SU-DHL-6 (cell line): ENCODE measurements at regions not wholly inside any gene's neighbourhood (a gene's known extent, or its start where the extent isn't known, plus 50 kb on each side); places are given as distances from the start of the nearest gene placed in this dataset.

Experiments used
- H2AFZ ChIP-seq: fragments of 200-600 bp; sonication (generic); 2 replicates; pipeline ENCODE4 v1.6.1; 2014; ENCODE audit warnings: low read depth, mild to moderate bottlenecking, moderate library complexity, mixed read lengths, antibody characterized with exemption, low read length; ENCODE audit not compliant: severe bottlenecking
- H3F3A ChIP-seq: fragments of 200-600 bp; shearing (Covaris generic); 2 replicates; pipeline ENCODE4 v1.6.0; 2016; ENCODE audit warnings: antibody characterized with exemption, mild to moderate bottlenecking; ENCODE audit not compliant: insufficient read depth
- H3K27ac ChIP-seq: fragments of 200-600 bp; sonication (generic); 2 replicates; pipeline ENCODE4 v1.5.1; 2016; ENCODE audit warnings: low read depth, mild to moderate bottlenecking, low read length, moderate library complexity, mixed read lengths
- H3K27me3 ChIP-seq: fragments of 200-600 bp; sonication (generic), shearing (Covaris generic); 2 replicates; pipeline ENCODE4 v1.6.0; 2014; ENCODE audit warnings: mild to moderate bottlenecking, low read length
- H3K36me3 ChIP-seq: fragments of 200-600 bp; sonication (generic); 2 replicates; pipeline ENCODE4 v1.6.1; 2014; ENCODE audit warnings: mild to moderate bottlenecking, low read length, mixed read lengths
- H3K4me2 ChIP-seq: fragments of 300-600, 200-600 bp; shearing (Covaris generic), sonication (generic); 2 replicates; pipeline ENCODE4 v1.6.0; 2014; ENCODE audit warnings: low read length, low read depth, mild to moderate bottlenecking; ENCODE audit not compliant: poor library complexity, severe bottlenecking
- H3K4me3 ChIP-seq: fragments of 200-600 bp; sonication (generic); 2 replicates; pipeline ENCODE4 v1.5.1; 2014; ENCODE audit warnings: antibody characterized with exemption, low read length, mild to moderate bottlenecking, mixed read lengths; ENCODE audit not compliant: insufficient read depth, poor library complexity, severe bottlenecking
- H3K79me2 ChIP-seq: fragments of 200-600 bp; sonication (generic); 2 replicates; pipeline ENCODE4 v1.6.1; 2014; ENCODE audit warnings: mild to moderate bottlenecking, low read length, moderate library complexity; ENCODE audit not compliant: insufficient read depth
- H3K9ac ChIP-seq: fragments of 200-600 bp; sonication (generic); 2 replicates; pipeline ENCODE4 v1.7.0; 2014; ENCODE audit warnings: mild to moderate bottlenecking, low read length
- H3K9me2 ChIP-seq: fragments of 200-600 bp; sonication (generic); replicated peaks from 2 replicates; pipeline ENCODE4 v1.6.1; 2014; ENCODE audit warnings: low read length; ENCODE audit not compliant: insufficient read depth
- H3K9me3 ChIP-seq: fragments of 200-600 bp; sonication (generic); 2 replicates; pipeline ENCODE4 v1.6.1; 2014; ENCODE audit warnings: low read length, mixed read lengths; ENCODE audit not compliant: insufficient read depth
- H4K20me1 ChIP-seq: fragments of 200-600 bp; sonication (generic); 2 replicates; pipeline ENCODE4 v1.6.1; 2014; ENCODE audit warnings: low read depth, mild to moderate bottlenecking, antibody characterized with exemption, low read length, moderate library complexity, mixed read lengths
- EZH2phosphoT487 ChIP-seq: fragments of 200-600 bp; sonication (generic), shearing (Covaris generic); conservative IDR thresholded peaks from 2 replicates; pipeline ENCODE4 v1.6.1; 2018; ENCODE audit warnings: mild to moderate bottlenecking, antibody characterized with exemption, low read length, moderate library complexity, mixed read lengths
- TF ChIP-seq, protein P1 (sequence below): fragments of 200-600 bp; sonication (generic); IDR thresholded peaks from one replicate; pipeline ENCODE4 v1.5.1; 2017; ENCODE audit warnings: antibody characterized with exemption, mild to moderate bottlenecking, low read length, moderate library complexity; ENCODE audit not compliant: insufficient read depth, poor library complexity, severe bottlenecking

DNA sequence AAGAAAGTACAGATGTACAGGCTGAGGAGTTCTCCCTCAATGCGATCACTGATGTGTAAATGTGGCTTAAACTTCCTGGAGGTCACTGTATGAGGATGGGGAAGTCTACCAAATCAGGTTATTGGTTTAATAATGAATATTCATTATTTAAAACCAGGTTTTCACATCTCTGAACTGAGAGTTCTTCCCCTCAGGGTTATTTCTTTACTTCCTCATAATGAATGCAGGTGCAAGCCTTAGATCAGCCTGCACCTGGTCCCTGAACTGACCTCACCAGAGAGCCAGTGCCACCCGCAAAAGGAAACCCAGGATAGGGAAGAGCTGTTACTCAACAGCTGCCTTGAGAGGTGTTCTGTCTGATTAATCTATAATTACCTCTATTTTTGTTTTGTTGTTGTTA lies 369.0 kb downstream of the EPHA4 start:
- H3F3A ChIP-seq: no peaks in the 10 kb centered on the region
- H3K9me2 ChIP-seq: no peaks in the 10 kb centered on the region
- no peaks in the 10 kb centered on the region for H3K79me2 ChIP-seq
- H3K36me3 ChIP-seq: no peaks in the 10 kb centered on the region
- TF ChIP-seq, protein P1, sequence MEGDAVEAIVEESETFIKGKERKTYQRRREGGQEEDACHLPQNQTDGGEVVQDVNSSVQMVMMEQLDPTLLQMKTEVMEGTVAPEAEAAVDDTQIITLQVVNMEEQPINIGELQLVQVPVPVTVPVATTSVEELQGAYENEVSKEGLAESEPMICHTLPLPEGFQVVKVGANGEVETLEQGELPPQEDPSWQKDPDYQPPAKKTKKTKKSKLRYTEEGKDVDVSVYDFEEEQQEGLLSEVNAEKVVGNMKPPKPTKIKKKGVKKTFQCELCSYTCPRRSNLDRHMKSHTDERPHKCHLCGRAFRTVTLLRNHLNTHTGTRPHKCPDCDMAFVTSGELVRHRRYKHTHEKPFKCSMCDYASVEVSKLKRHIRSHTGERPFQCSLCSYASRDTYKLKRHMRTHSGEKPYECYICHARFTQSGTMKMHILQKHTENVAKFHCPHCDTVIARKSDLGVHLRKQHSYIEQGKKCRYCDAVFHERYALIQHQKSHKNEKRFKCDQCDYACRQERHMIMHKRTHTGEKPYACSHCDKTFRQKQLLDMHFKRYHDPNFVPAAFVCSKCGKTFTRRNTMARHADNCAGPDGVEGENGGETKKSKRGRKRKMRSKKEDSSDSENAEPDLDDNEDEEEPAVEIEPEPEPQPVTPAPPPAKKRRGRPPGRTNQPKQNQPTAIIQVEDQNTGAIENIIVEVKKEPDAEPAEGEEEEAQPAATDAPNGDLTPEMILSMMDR: no peak
- no peak for TF ChIP-seq EZH2phosphoT487
- no peak overlapping the region for H3K27ac ChIP-seq
- no peak overlapping the region for H2AFZ ChIP-seq
- H3K4me2 ChIP-seq: no peak overlapping the region
- H3K27me3 ChIP-seq: no peaks in the 10 kb centered on the region
- H3K4me3 ChIP-seq: no peak overlapping the region
- H3K9ac ChIP-seq: no peak overlapping the region
- no peaks in the 10 kb centered on the region for H4K20me1 ChIP-seq
- H3K9me3 ChIP-seq: no peaks in the 10 kb centered on the region

- no peak overlapping the region for H3K27ac ChIP-seq
- H3K27me3 ChIP-seq: no peaks in the 10 kb centered on the region
- H3K4me2 ChIP-seq: no peak overlapping the region
- H2AFZ ChIP-seq: no peak overlapping the region
- no peaks in the 10 kb centered on the region for H4K20me1 ChIP-seq
- H3K36me3 ChIP-seq: no peaks in the 10 kb centered on the region
- no peak overlapping the region for H3K4me3 ChIP-seq
- no peak overlapping the region for H3K9ac ChIP-seq
- TF ChIP-seq EZH2phosphoT487: no peak
- TF ChIP-seq, protein P1: no peak
- no peaks in the 10 kb centered on the region for H3K9me2 ChIP-seq
- H3K79me2 ChIP-seq: no peaks in the 10 kb centered on the region
- H3K9me3 ChIP-seq: no peaks in the 10 kb centered on the region
- H3F3A ChIP-seq: no peaks in the 10 kb centered on the region
Observed at GRCh38 chr2:221203856-221204255, 368.2 kb downstream of the EPHA4 start.

DNA sequence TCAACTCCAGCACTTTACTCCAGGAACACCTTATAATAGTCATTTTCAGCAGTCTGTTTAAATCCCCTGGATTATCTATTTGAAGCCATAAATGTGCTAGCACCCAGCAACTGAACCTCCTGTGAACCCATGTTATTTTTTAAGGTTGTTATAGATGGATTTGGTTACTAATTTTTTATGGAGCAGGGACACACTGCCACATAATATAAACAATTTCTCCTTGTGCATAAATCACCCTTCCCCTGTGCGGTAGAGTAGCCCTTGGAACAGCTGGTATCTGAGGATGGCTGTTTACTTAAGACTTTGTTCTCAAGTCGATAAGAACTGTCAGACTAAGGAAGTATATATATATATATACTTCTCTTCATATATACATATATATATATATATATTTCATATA lies 367.4 kb downstream of the EPHA4 start:
- Histone ChIP-seq H3F3A (no peaks in the 10 kb centered on the region), H3K4me2 (no peak overlapping the region), H4K20me1 (no peaks in the 10 kb centered on the region), H2AFZ (no peak overlapping the region), H3K27me3 (no peaks in the 10 kb centered on the region), H3K9me2 (no peaks in the 10 kb centered on the region), H3K79me2 (no peaks in the 10 kb centered on the region), H3K4me3 (no peak overlapping the region), H3K36me3 (no peaks in the 10 kb centered on the region), H3K9ac (no peak overlapping the region), H3K9me3 (no peaks in the 10 kb centered on the region), H3K27ac (no peak overlapping the region)
- no peak for TF ChIP-seq EZH2phosphoT487
- TF ChIP-seq, protein P1: no peak
